DMS53 treated with DMSO at 0.1 percent for 48 hours (cell line): ENCODE measurements at regions not wholly inside any gene's neighbourhood (a gene's known extent, or its start where the extent isn't known, plus 50 kb on each side); places are given as distances from the start of the nearest gene placed in this dataset.
"Not testable (repeated sequence)": the region's sequence is repeated elsewhere in the genome, so short reads cannot be mapped to it uniquely, and the experiment has no call there.

Experiments
- DNase-seq: peaks from one replicate; lab custom pipeline; 2025; ENCODE audit not compliant: unreplicated experiment; lab: John Stamatoyannopoulos, UW

- no peak for DNase-seq
These were observed 146.9 kb downstream of the MIAT start for GRCh38 chr22:26804315-26804714.

- DNase-seq: no peak
These were observed 147.6 kb downstream of the MIAT start for GRCh38 chr22:26804911-26805539.

- DNase-seq: no peak
These were observed 149.2 kb downstream of the MIAT start for GRCh38 chr22:26806445-26807175.

- no peak for DNase-seq
These were observed 154.2 kb downstream of the MIAT start for GRCh38 chr22:26811647-26811992.

GRCh38 chr22:26812731-26813130 lies 155.3 kb downstream of the MIAT start:
- no peak for DNase-seq

- DNase-seq: no peak
These were observed 159.3 kb downstream of the MIAT start for GRCh38 chr22:26816726-26817125.

GRCh38 chr22:26817926-26818325 lies 160.5 kb downstream of the MIAT start:
- DNase-seq: no peak

GRCh38 chr22:26821854-26822253 lies 164.5 kb downstream of the MIAT start:
- no peak for DNase-seq

- DNase-seq: no peak
These were observed 164.9 kb downstream of the MIAT start for GRCh38 chr22:26822313-26822712.

- DNase-seq: no peak
These were observed 166.6 kb downstream of the MIAT start for GRCh38 chr22:26823966-26824365.

- DNase-seq: no peak
These were observed 168.9 kb downstream of the MIAT start for GRCh38 chr22:26825960-26826935.

GRCh38 chr22:26827611-26828010 lies 170.2 kb downstream of the MIAT start:
- no peak for DNase-seq

GRCh38 chr22:26828311-26828710 lies 170.9 kb downstream of the MIAT start:
- DNase-seq: no peak

GRCh38 chr22:26830837-26831236 lies 173.4 kb downstream of the MIAT start:
- DNase-seq: no peak

GRCh38 chr22:26835023-26835422 lies 177.6 kb downstream of the MIAT start:
- DNase-seq: no peak

- no peak for DNase-seq
These were observed 178.6 kb downstream of the MIAT start for GRCh38 chr22:26835929-26836528.

GRCh38 chr22:26837784-26838470 lies 180.5 kb downstream of the MIAT start:
- DNase-seq: no peak

GRCh38 chr22:26838471-26838825 lies 181.1 kb downstream of the MIAT start:
- no peak for DNase-seq

GRCh38 chr22:26839216-26839615 lies 181.8 kb downstream of the MIAT start:
- no peak for DNase-seq

GRCh38 chr22:26840770-26841169 lies 183.4 kb downstream of the MIAT start:
- DNase-seq: not testable (repeated sequence)

- DNase-seq: no peak
These were observed 184.7 kb downstream of the MIAT start for GRCh38 chr22:26842103-26842502.
